ENCODE measurements at regions not wholly inside any gene's neighbourhood (a gene's known extent, or its start where the extent isn't known, plus 50 kb on each side); places are given as distances from the start of the nearest gene placed in this dataset.

GRCh38 chr5:62702126-62702525 lies 123.5 kb downstream of the LRRC70 start:
- Histone ChIP-seq H3K27ac (ENCODE audit: low read length) (no peak overlapping the region), H3K9me3 (ENCODE audit: insufficient read depth, low read length) (no peaks in the 10 kb centered on the region), H3K4me3 (ENCODE audit: low read length) (no peak overlapping the region), H3K9ac (ENCODE audit: low read length) (no peak overlapping the region), H3K27me3 (ENCODE audit: low read depth, low read length) (no peaks in the 10 kb centered on the region), H4K20me1 (ENCODE audit: insufficient read depth, low read length) (no peaks in the 10 kb centered on the region), H2AFZ (ENCODE audit: low read depth, low read length) (no peak overlapping the region), H3K4me1 (ENCODE audit: low read length) (no peaks in the 10 kb centered on the region), H3K79me2 (ENCODE audit: low read length) (no peaks in the 10 kb centered on the region), H3K4me2 (ENCODE audit: low read length) (no peak overlapping the region), H3K36me3 (replicated peaks; ENCODE audit: low read depth, low read length) (no peaks in the 10 kb centered on the region)
- TF ChIP-seq CTCF (IDR thresholded peaks at IDR 0.05; ENCODE audit: low read depth, low read length) = no peak
- no peak for TF ChIP-seq EZH2phosphoT487 (IDR thresholded peaks at IDR 0.05; ENCODE audit: low read depth)

- no peak overlapping the region for H3K9ac ChIP-seq (ENCODE audit: low read length)
- no peak for TF ChIP-seq CTCF (IDR thresholded peaks at IDR 0.05; ENCODE audit: low read depth, low read length)
- TF ChIP-seq EZH2phosphoT487 (IDR thresholded peaks at IDR 0.05; ENCODE audit: low read depth) = no peak
Observed at GRCh38 chr5:62701036-62701435, 122.4 kb downstream of the LRRC70 start.

GRCh38 chr5:62698756-62699155 lies 120.1 kb downstream of the LRRC70 start:
- Histone ChIP-seq H2AFZ (ENCODE audit: low read depth, low read length) (no peak overlapping the region), H3K4me2 (ENCODE audit: low read length) (no peak overlapping the region), H3K4me1 (ENCODE audit: low read length) (no peaks in the 10 kb centered on the region), H3K4me3 (ENCODE audit: low read length) (no peak overlapping the region), H3K27ac (ENCODE audit: low read length) (no peak overlapping the region), H3K9ac (ENCODE audit: low read length) (no peak overlapping the region), H4K20me1 (ENCODE audit: insufficient read depth, low read length) (no peaks in the 10 kb centered on the region), H3K36me3 (replicated peaks; ENCODE audit: low read depth, low read length) (no peaks in the 10 kb centered on the region), H3K9me3 (ENCODE audit: insufficient read depth, low read length) (no peaks in the 10 kb centered on the region), H3K79me2 (ENCODE audit: low read length) (no peaks in the 10 kb centered on the region), H3K27me3 (ENCODE audit: low read depth, low read length) (no peaks in the 10 kb centered on the region)
- TF ChIP-seq CTCF (IDR thresholded peaks at IDR 0.05; ENCODE audit: low read depth, low read length) = no peak
- no peak for TF ChIP-seq EZH2phosphoT487 (IDR thresholded peaks at IDR 0.05; ENCODE audit: low read depth)

More at GRCh38 chr5:62701036-62701435, 122.4 kb downstream of the LRRC70 start:
- Histone ChIP-seq H3K4me1 (ENCODE audit: low read length) (no peaks in the 10 kb centered on the region), H3K4me2 (ENCODE audit: low read length) (no peak overlapping the region), H4K20me1 (ENCODE audit: insufficient read depth, low read length) (no peaks in the 10 kb centered on the region), H3K27me3 (ENCODE audit: low read depth, low read length) (no peaks in the 10 kb centered on the region), H3K36me3 (replicated peaks; ENCODE audit: low read depth, low read length) (no peaks in the 10 kb centered on the region), H3K27ac (ENCODE audit: low read length) (no peak overlapping the region), H2AFZ (ENCODE audit: low read depth, low read length) (no peak overlapping the region), H3K4me3 (ENCODE audit: low read length) (no peak overlapping the region), H3K9me3 (ENCODE audit: insufficient read depth, low read length) (no peaks in the 10 kb centered on the region), H3K79me2 (ENCODE audit: low read length) (no peaks in the 10 kb centered on the region)

- Histone ChIP-seq H2AFZ (ENCODE audit: low read depth, low read length) (no peak overlapping the region), H3K27me3 (ENCODE audit: low read depth, low read length) (no peaks in the 10 kb centered on the region), H3K9me3 (ENCODE audit: insufficient read depth, low read length) (no peaks in the 10 kb centered on the region), H3K27ac (ENCODE audit: low read length) (no peak overlapping the region), H3K36me3 (replicated peaks; ENCODE audit: low read depth, low read length) (no peaks in the 10 kb centered on the region), H3K4me3 (ENCODE audit: low read length) (no peak overlapping the region), H3K4me2 (ENCODE audit: low read length) (no peak overlapping the region), H3K4me1 (ENCODE audit: low read length) (peaks cover 5% of the 10 kb centered on the region), H4K20me1 (ENCODE audit: insufficient read depth, low read length) (no peaks in the 10 kb centered on the region), H3K9ac (ENCODE audit: low read length) (no peak overlapping the region), H3K79me2 (ENCODE audit: low read length) (no peaks in the 10 kb centered on the region)
- TF ChIP-seq EZH2phosphoT487 (IDR thresholded peaks at IDR 0.05; ENCODE audit: low read depth) (no peak), CTCF (IDR thresholded peaks at IDR 0.05; ENCODE audit: low read depth, low read length) (no peak)
Observed at GRCh38 chr5:62695274-62695673, 116.7 kb downstream of the LRRC70 start.
